CD4-positive, alpha-beta memory T cell (primary cell): ENCODE measurements at regions not wholly inside any gene's neighbourhood (a gene's known extent, or its start where the extent isn't known, plus 50 kb on each side); places are given as distances from the start of the nearest gene placed in this dataset.

Experiments
- CTCF ChIA-PET: fragments of 350-600 bp; sonication (Branson Sonifier 250); formaldehyde crosslinking; loops from one replicate; lab custom pipeline; 2021; ENCODE audit warnings: inconsistent platforms; ENCODE audit not compliant: partially characterized antibody; lab: Charles Lee
- POLR2A ChIA-PET: fragments of 350-600 bp; sonication (Branson Sonifier 250); formaldehyde crosslinking; loops from one replicate; lab custom pipeline; 2021; ENCODE audit not compliant: partially characterized antibody; lab: Charles Lee
- DNase-seq, 5 donors: peaks; one replicate each; pipeline versions ENCODE4 v3.0.0 to v3.0.0-alpha.2; 2020 to 2022; ENCODE audit warnings: mixed read lengths in 1 of 5
- H3K27ac ChIP-seq: one replicate; pipeline ENCODE4 v1.7.0; 2013; ENCODE audit warnings: low read depth, low read length
- H3K27me3 ChIP-seq: 2 replicates; pipeline ENCODE4 v1.7.0; 2013; ENCODE audit warnings: mild to moderate bottlenecking, low read length, moderate library complexity; ENCODE audit not compliant: insufficient read depth
- H3K36me3 ChIP-seq: 2 replicates; pipeline ENCODE4 v1.7.0; 2013; ENCODE audit warnings: mild to moderate bottlenecking, low read length, moderate library complexity; ENCODE audit not compliant: insufficient read depth
- H3K4me1 ChIP-seq: 2 replicates; pipeline ENCODE4 v1.7.0; 2013; ENCODE audit warnings: mild to moderate bottlenecking, low read length, moderate library complexity; ENCODE audit not compliant: insufficient read depth
- H3K4me3 ChIP-seq, 2 donors: one replicate each; pipeline ENCODE4 v1.7.0; 2013; ENCODE audit warnings: low read length in 2 of 2, mild to moderate bottlenecking in 1 of 2
- H3K9me3 ChIP-seq, 2 donors: one replicate each; pipeline ENCODE4 v1.7.0; 2013; ENCODE audit warnings: low read length in 2 of 2, control low read depth in 1 of 2; ENCODE audit not compliant: control insufficient read depth in 1 of 2
- H3K27ac Mint-ChIP-seq, 7 donors: one replicate each; pipeline ENCODE4 v1.8.0; 2020 to 2021; ENCODE audit warnings: mixed read lengths in 7 of 7, mild to moderate bottlenecking in 6 of 7, inconsistent platforms in 3 of 7, moderate library complexity in 3 of 7
- H3K27me3 Mint-ChIP-seq, 2 donors: one replicate each; pipeline ENCODE4 v1.8.0; 2020 to 2021; ENCODE audit warnings: mixed read lengths in 2 of 2
- H3K36me3 Mint-ChIP-seq, 2 donors: one replicate each; pipeline ENCODE4 v1.8.0; 2020 to 2021; ENCODE audit warnings: mixed read lengths in 2 of 2, inconsistent platforms in 1 of 2, mild to moderate bottlenecking in 1 of 2
- H3K4me1 Mint-ChIP-seq, 4 donors: one replicate each; pipeline ENCODE4 v1.8.0; 2020 to 2021; ENCODE audit warnings: mixed read lengths in 4 of 4, mild to moderate bottlenecking in 1 of 4
- H3K4me3 Mint-ChIP-seq, 8 donors: one replicate each; pipeline ENCODE4 v1.8.0; 2020 to 2021; ENCODE audit warnings: mixed read lengths in 8 of 8, mild to moderate bottlenecking in 7 of 8, moderate library complexity in 6 of 8, inconsistent platforms in 3 of 8
- H3K9me3 Mint-ChIP-seq, 8 donors: one replicate each; pipeline ENCODE4 v1.8.0; 2020 to 2021; ENCODE audit warnings: mixed read lengths in 8 of 8, mild to moderate bottlenecking in 5 of 8, inconsistent platforms in 3 of 8, moderate library complexity in 1 of 8
- intact Hi-C: fragments of 100-400 bp; cut with micrococcal nuclease; formaldehyde crosslinking; loops from one replicate; pipeline ENCODE4 v1.15.1; 2023

DNA sequence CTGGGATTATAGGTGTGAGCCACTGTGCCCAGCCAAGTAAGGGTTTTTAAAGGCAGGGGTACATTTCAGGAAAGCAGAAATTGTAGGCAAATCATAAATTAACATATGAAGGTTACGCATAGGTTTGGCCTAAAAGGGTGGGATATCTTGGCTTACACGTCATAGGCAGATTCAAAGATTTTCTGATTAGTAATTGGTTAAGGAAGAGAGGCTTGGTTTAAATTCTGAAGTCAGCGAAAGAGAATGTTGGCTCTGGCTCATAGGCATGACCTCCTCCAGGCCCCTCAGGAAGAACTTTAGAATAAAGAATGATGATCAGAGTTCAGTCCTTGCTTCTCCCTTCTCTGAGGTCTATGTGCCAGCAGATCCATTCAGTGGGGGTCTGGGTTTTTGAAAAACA lies 124.8 kb upstream of the RBBP6 start:
- no peaks in the 10 kb centered on the region for H3K4me1 ChIP-seq
- DNase-seq = no peak
- no peaks in the 10 kb centered on the region for H3K27me3 ChIP-seq
- no peaks in the 10 kb centered on the region for H3K36me3 ChIP-seq
- H3K27me3 Mint-ChIP-seq = peaks cover 4 to 18% of the 10 kb centered on the region in 2 donors
- no peaks in the 10 kb centered on the region for H3K36me3 Mint-ChIP-seq
- peaks cover 0 to 15% (median 5%) of the 10 kb centered on the region in 8 donors for H3K9me3 Mint-ChIP-seq
- no peak overlapping the region for H3K27ac ChIP-seq
- H3K9me3 ChIP-seq = no peaks in the 10 kb centered on the region
- no peak overlapping the region for H3K27ac Mint-ChIP-seq
- CTCF ChIA-PET = no interaction called here
- H3K4me3 ChIP-seq = no peak overlapping the region
- H3K4me3 Mint-ChIP-seq = no peak overlapping the region
- intact Hi-C loops = no loop called here
- H3K4me1 Mint-ChIP-seq = no peaks in the 10 kb centered on the region
- POLR2A ChIA-PET = no interaction called here

- POLR2A ChIA-PET = no interaction called here
- Mint-ChIP-seq H3K4me3 (no peak overlapping the region), H3K4me1 (no peaks in the 10 kb centered on the region)
Measured at GRCh38 chr16:24418733-24419132, 120.6 kb upstream of the RBBP6 start.

DNA sequence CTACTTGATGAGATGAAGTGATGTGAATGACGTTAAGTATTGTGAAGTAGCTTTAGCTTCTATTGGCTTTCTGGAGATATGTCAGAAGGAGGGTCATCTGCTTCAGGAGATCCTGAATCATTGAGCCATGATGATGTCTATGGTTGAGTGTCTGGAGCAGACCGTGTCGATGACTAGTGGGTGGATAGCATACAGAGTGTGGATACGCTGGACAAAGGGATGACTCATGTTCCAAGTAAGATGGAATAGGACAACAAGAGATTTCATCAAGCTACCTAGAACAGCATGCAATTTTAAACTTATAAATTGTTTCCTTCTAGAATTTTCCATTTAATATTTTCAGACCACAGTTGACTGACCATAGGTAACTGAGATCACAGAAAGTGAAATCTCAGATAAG lies 116.1 kb upstream of the RBBP6 start:
- H3K27ac Mint-ChIP-seq = no peak overlapping the region
- no peak overlapping the region for H3K4me3 Mint-ChIP-seq
- CTCF ChIA-PET = no interaction called here
- H3K4me3 ChIP-seq = no peak overlapping the region
- no peaks in the 10 kb centered on the region for H3K27me3 ChIP-seq
- H3K36me3 Mint-ChIP-seq = no peaks in the 10 kb centered on the region
- POLR2A ChIA-PET = no interaction called here
- H3K4me1 ChIP-seq = no peaks in the 10 kb centered on the region
- no peaks in the 10 kb centered on the region for H3K9me3 ChIP-seq
- H3K27me3 Mint-ChIP-seq = peaks cover 0 to 9% of the 10 kb centered on the region in 2 donors
- no peak overlapping the region for H3K27ac ChIP-seq
- peaks cover 0 to 2% (median 0%) of the 10 kb centered on the region in 8 donors for H3K9me3 Mint-ChIP-seq
- no peak for DNase-seq
- intact Hi-C loops = no loop called here
- no peaks in the 10 kb centered on the region for H3K4me1 Mint-ChIP-seq
- no peaks in the 10 kb centered on the region for H3K36me3 ChIP-seq

More at GRCh38 chr16:24418733-24419132, 120.6 kb upstream of the RBBP6 start:
- intact Hi-C loops = no loop called here
- DNase-seq = no peak
- Mint-ChIP-seq H3K9me3 (peaks cover 0 to 12% (median 5%) of the 10 kb centered on the region in 8 donors), H3K36me3 (no peaks in the 10 kb centered on the region), H3K27ac (no peak overlapping the region), H3K27me3 (peaks cover 4 to 21% of the 10 kb centered on the region in 2 donors)
- Histone ChIP-seq H3K27ac (no peak overlapping the region), H3K4me1 (no peaks in the 10 kb centered on the region), H3K36me3 (no peaks in the 10 kb centered on the region), H3K27me3 (no peaks in the 10 kb centered on the region), H3K4me3 (no peak overlapping the region), H3K9me3 (no peaks in the 10 kb centered on the region)
- CTCF ChIA-PET = no interaction called here

- POLR2A ChIA-PET = no interaction called here
- Histone ChIP-seq H3K4me1 (no peaks in the 10 kb centered on the region), H3K36me3 (no peaks in the 10 kb centered on the region), H3K9me3 (no peaks in the 10 kb centered on the region), H3K27me3 (no peaks in the 10 kb centered on the region), H3K27ac (no peak overlapping the region), H3K4me3 (no peak overlapping the region)
- Mint-ChIP-seq H3K9me3 (peaks cover 0 to 2% (median 0%) of the 10 kb centered on the region in 8 donors), H3K4me3 (no peak overlapping the region), H3K27me3 (peaks cover 2 to 3% of the 10 kb centered on the region in 2 donors), H3K27ac (no peak overlapping the region), H3K4me1 (no peaks in the 10 kb centered on the region), H3K36me3 (no peaks in the 10 kb centered on the region)
- intact Hi-C loops = no loop called here
- DNase-seq = no peak
- CTCF ChIA-PET = no interaction called here
Measured at GRCh38 chr16:24424364-24424763, 115.0 kb upstream of the RBBP6 start.

GRCh38 chr16:24427840-24428239 lies 111.5 kb upstream of the RBBP6 start:
- CTCF ChIA-PET = no interaction called here
- Histone ChIP-seq H3K36me3 (no peaks in the 10 kb centered on the region), H3K4me1 (no peaks in the 10 kb centered on the region), H3K4me3 (no peak overlapping the region), H3K27me3 (no peaks in the 10 kb centered on the region), H3K27ac (no peak overlapping the region), H3K9me3 (no peaks in the 10 kb centered on the region)
- Mint-ChIP-seq H3K27ac (no peak overlapping the region), H3K9me3 (peaks cover 0 to 2% (median 0%) of the 10 kb centered on the region in 8 donors), H3K4me3 (no peak overlapping the region), H3K4me1 (no peaks in the 10 kb centered on the region), H3K36me3 (no peaks in the 10 kb centered on the region), H3K27me3 (peaks cover 6 to 12% of the 10 kb centered on the region in 2 donors)
- intact Hi-C loops = no loop called here
- no peak for DNase-seq
- POLR2A ChIA-PET = no interaction called here

DNA sequence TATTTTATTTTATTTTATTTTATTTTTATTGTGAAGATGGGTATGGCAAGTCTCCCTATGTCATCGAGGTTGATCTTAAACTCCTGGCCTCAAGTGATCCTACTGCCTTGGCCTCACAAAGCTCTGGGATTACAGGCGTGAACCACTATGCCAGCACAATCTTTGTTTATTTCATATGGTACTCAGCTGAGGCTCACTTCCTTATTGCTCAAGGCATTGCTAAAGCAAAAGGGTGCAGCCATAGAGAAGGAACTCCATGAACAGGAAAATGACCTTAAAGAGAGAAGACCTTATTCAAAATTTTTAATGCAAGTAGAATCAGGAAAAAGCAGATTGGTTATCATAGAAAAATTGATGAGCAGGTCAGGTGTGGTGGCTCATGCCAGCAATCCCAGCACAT lies 110.6 kb upstream of the RBBP6 start:
- H3K27me3 Mint-ChIP-seq = peaks cover 12 to 18% of the 10 kb centered on the region in 2 donors

GRCh38 chr16:24430954-24431760 lies 108.2 kb upstream of the RBBP6 start:
- Histone ChIP-seq H3K36me3 (no peaks in the 10 kb centered on the region), H3K27me3 (no peaks in the 10 kb centered on the region), H3K27ac (no peak overlapping the region), H3K9me3 (no peaks in the 10 kb centered on the region), H3K4me1 (no peaks in the 10 kb centered on the region), H3K4me3 (no peak overlapping the region)
- H3K4me1 Mint-ChIP-seq = no peaks in the 10 kb centered on the region
- POLR2A ChIA-PET = no interaction called here
- CTCF ChIA-PET = no interaction called here
- no peak overlapping the region for H3K4me3 Mint-ChIP-seq
- no peaks in the 10 kb centered on the region for H3K36me3 Mint-ChIP-seq
- H3K27me3 Mint-ChIP-seq = peaks cover 16 to 21% of the 10 kb centered on the region in 2 donors
- DNase-seq = no peak
- peaks cover 0 to under 1% (median 0%) of the 10 kb centered on the region in 8 donors for H3K9me3 Mint-ChIP-seq
- intact Hi-C loops = no loop called here
- H3K27ac Mint-ChIP-seq = no peak overlapping the region

More for the DNA sequence above, 110.6 kb upstream of the RBBP6 start:
- no peaks in the 10 kb centered on the region for H3K36me3 ChIP-seq
- H3K27ac ChIP-seq = no peak overlapping the region
- POLR2A ChIA-PET = no interaction called here
- Mint-ChIP-seq H3K4me1 (no peaks in the 10 kb centered on the region), H3K36me3 (no peaks in the 10 kb centered on the region), H3K9me3 (peaks cover 0 to 2% (median 0%) of the 10 kb centered on the region in 8 donors), H3K4me3 (no peak overlapping the region), H3K27ac (no peak overlapping the region)
- intact Hi-C loops = no loop called here
- no peaks in the 10 kb centered on the region for H3K4me1 ChIP-seq
- CTCF ChIA-PET = no interaction called here
- no peaks in the 10 kb centered on the region for H3K9me3 ChIP-seq
- H3K27me3 ChIP-seq = no peaks in the 10 kb centered on the region
- no peak overlapping the region for H3K4me3 ChIP-seq
- no peak for DNase-seq
